Panc1 (cell line): ENCODE measurements at regions not wholly inside any gene's neighbourhood (a gene's known extent, or its start where the extent isn't known, plus 50 kb on each side); places are given as distances from the start of the nearest gene placed in this dataset.

Experiments used
- CTCF ChIP-seq: fragments of 450-650 bp; IDR thresholded peaks from 2 replicates; pipeline ENCODE4 v1.5.1; 2017; ENCODE audit warnings: mild to moderate bottlenecking
- POLR2AphosphoS5 ChIP-seq: IDR thresholded peaks from 2 replicates; pipeline ENCODE4 v1.6.1; 2012; ENCODE audit warnings: mild to moderate bottlenecking, low read depth, low read length, moderate library complexity
- REST ChIP-seq, 2 experiments: IDR thresholded peaks; 2 replicates each; pipeline ENCODE4 v1.6.1; 2011 to 2012; ENCODE audit warnings: low read depth in 2 of 2, control low read depth in 1 of 2, low read length in 1 of 2, mild to moderate bottlenecking in 1 of 2, moderate library complexity in 1 of 2; ENCODE audit not compliant: insufficient read depth in 1 of 2
- SIN3A ChIP-seq: IDR thresholded peaks from 2 replicates; pipeline ENCODE4 v1.6.1; 2012; ENCODE audit warnings: low read depth, mild to moderate bottlenecking, low read length, moderate library complexity, borderline replicate concordance; ENCODE audit not compliant: insufficient read depth
- TCF7L2 ChIP-seq: IDR thresholded peaks from 2 replicates; pipeline ENCODE4 v1.6.1; 2011; ENCODE audit warnings: mild to moderate bottlenecking, low read depth, low read length, inconsistent platforms

- no peak for TF ChIP-seq REST (IDR thresholded peaks at IDR 0.05; ENCODE audit: insufficient read depth in 1 of 2, low read depth in 2 of 2, low read length in 1 of 2)
- TF ChIP-seq POLR2AphosphoS5 = no peak
- TF ChIP-seq CTCF = no peak
- TF ChIP-seq SIN3A = no peak
- no peak for TF ChIP-seq TCF7L2
Measured at GRCh38 chr10:36597756-36598320, 527.6 kb upstream of the ANKRD30A start.
